ENCODE measurements at regions not wholly inside any gene's neighbourhood (a gene's known extent, or its start where the extent isn't known, plus 50 kb on each side); places are given as distances from the start of the nearest gene placed in this dataset.

DNA sequence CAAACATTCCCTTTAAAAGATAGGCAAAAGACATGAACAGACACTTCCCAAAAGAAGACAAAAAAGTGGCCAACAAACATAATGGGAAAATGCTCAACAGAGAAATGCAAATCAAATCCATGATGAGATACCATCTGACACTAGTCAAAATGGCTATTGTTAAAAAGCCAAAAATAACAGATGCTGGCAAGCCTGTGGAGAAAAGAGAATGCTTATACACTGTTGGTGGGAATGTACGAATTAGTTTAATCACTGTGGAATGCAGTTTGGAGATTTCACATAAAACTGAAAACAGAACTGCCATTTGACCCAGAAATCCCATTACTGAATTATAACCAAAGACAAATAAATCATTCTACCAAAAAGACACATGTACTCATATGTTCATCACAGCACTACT is 58.3 kb upstream of the WDR41 start:
- no peak for TF ChIP-seq POLR2A (IDR thresholded peaks at IDR 0.05)
- TF ChIP-seq, protein P1, sequence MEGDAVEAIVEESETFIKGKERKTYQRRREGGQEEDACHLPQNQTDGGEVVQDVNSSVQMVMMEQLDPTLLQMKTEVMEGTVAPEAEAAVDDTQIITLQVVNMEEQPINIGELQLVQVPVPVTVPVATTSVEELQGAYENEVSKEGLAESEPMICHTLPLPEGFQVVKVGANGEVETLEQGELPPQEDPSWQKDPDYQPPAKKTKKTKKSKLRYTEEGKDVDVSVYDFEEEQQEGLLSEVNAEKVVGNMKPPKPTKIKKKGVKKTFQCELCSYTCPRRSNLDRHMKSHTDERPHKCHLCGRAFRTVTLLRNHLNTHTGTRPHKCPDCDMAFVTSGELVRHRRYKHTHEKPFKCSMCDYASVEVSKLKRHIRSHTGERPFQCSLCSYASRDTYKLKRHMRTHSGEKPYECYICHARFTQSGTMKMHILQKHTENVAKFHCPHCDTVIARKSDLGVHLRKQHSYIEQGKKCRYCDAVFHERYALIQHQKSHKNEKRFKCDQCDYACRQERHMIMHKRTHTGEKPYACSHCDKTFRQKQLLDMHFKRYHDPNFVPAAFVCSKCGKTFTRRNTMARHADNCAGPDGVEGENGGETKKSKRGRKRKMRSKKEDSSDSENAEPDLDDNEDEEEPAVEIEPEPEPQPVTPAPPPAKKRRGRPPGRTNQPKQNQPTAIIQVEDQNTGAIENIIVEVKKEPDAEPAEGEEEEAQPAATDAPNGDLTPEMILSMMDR (IDR thresholded peaks at IDR 0.05): no peak
